ENCODE measurements at regions not wholly inside any gene's neighbourhood (a gene's known extent, or its start where the extent isn't known, plus 50 kb on each side); places are given as distances from the start of the nearest gene placed in this dataset.

GRCh38 chr1:58836408-58836807 is 52.6 kb upstream of the JUN start:
- Mint-ChIP-seq H3K27ac (no peak overlapping the region), H3K9me3 (no peaks in the 10 kb centered on the region)
- no peak for ATAC-seq (replicated peaks)

GRCh38 chr1:58837886-58838285 is 54.0 kb upstream of the JUN start:
- Mint-ChIP-seq H3K36me3 (ENCODE audit: low read depth) (no peaks in the 10 kb centered on the region), H3K4me1 (no peaks in the 10 kb centered on the region), H3K9me3 (no peaks in the 10 kb centered on the region), H3K27ac (no peak overlapping the region), H3K27me3 (no peaks in the 10 kb centered on the region), H3K4me3 (no peak overlapping the region)
- ATAC-seq (replicated peaks), result no peak

More at GRCh38 chr1:58836408-58836807, 52.6 kb upstream of the JUN start:
- no peaks in the 10 kb centered on the region for H3K4me1 Mint-ChIP-seq
- no peak overlapping the region for H3K4me3 Mint-ChIP-seq
- H3K36me3 Mint-ChIP-seq (ENCODE audit: low read depth), result no peaks in the 10 kb centered on the region
- no peaks in the 10 kb centered on the region for H3K27me3 Mint-ChIP-seq

GRCh38 chr1:58839147-58839795 is 55.4 kb upstream of the JUN start:
- H3K27ac Mint-ChIP-seq, result no peak overlapping the region
- H3K9me3 Mint-ChIP-seq, result no peaks in the 10 kb centered on the region
- no peaks in the 10 kb centered on the region for H3K4me1 Mint-ChIP-seq
- ATAC-seq (replicated peaks), result no peak
- no peak overlapping the region for H3K4me3 Mint-ChIP-seq
- H3K27me3 Mint-ChIP-seq, result no peaks in the 10 kb centered on the region
- no peaks in the 10 kb centered on the region for H3K36me3 Mint-ChIP-seq (ENCODE audit: low read depth)

GRCh38 chr1:58839846-58840835 is 56.3 kb upstream of the JUN start:
- Mint-ChIP-seq H3K27me3 (no peaks in the 10 kb centered on the region), H3K36me3 (ENCODE audit: low read depth) (no peaks in the 10 kb centered on the region), H3K9me3 (no peaks in the 10 kb centered on the region), H3K27ac (no peak overlapping the region), H3K4me3 (no peak overlapping the region), H3K4me1 (no peaks in the 10 kb centered on the region)
- ATAC-seq (replicated peaks), result no peak

GRCh38 chr1:58841455-58841854 is 57.6 kb upstream of the JUN start:
- H3K4me3 Mint-ChIP-seq, result no peak overlapping the region
- no peaks in the 10 kb centered on the region for H3K4me1 Mint-ChIP-seq
- no peaks in the 10 kb centered on the region for H3K27me3 Mint-ChIP-seq
- ATAC-seq (replicated peaks), result peak; percentile 51
- H3K36me3 Mint-ChIP-seq (ENCODE audit: low read depth), result no peaks in the 10 kb centered on the region
- H3K27ac Mint-ChIP-seq, result no peak overlapping the region
- H3K9me3 Mint-ChIP-seq, result no peaks in the 10 kb centered on the region

GRCh38 chr1:58842941-58843340 is 59.1 kb upstream of the JUN start:
- Mint-ChIP-seq H3K9me3 (no peaks in the 10 kb centered on the region), H3K36me3 (ENCODE audit: low read depth) (no peaks in the 10 kb centered on the region), H3K27ac (no peak overlapping the region), H3K27me3 (no peaks in the 10 kb centered on the region), H3K4me3 (no peak overlapping the region), H3K4me1 (no peaks in the 10 kb centered on the region)
- no peak for ATAC-seq (replicated peaks)

- H3K27me3 Mint-ChIP-seq, result no peaks in the 10 kb centered on the region
Observed at GRCh38 chr1:58844176-58844575, 60.3 kb upstream of the JUN start.

GRCh38 chr1:58845942-58846341 is 62.1 kb upstream of the JUN start:
- no peaks in the 10 kb centered on the region for H3K36me3 Mint-ChIP-seq (ENCODE audit: low read depth)
- H3K4me1 Mint-ChIP-seq, result no peaks in the 10 kb centered on the region
- no peaks in the 10 kb centered on the region for H3K27me3 Mint-ChIP-seq
- no peaks in the 10 kb centered on the region for H3K9me3 Mint-ChIP-seq
- ATAC-seq (replicated peaks), result no peak
- no peak overlapping the region for H3K27ac Mint-ChIP-seq
- no peak overlapping the region for H3K4me3 Mint-ChIP-seq

More at GRCh38 chr1:58844176-58844575, 60.3 kb upstream of the JUN start:
- H3K9me3 Mint-ChIP-seq, result no peaks in the 10 kb centered on the region
- no peak overlapping the region for H3K4me3 Mint-ChIP-seq
- H3K36me3 Mint-ChIP-seq (ENCODE audit: low read depth), result no peaks in the 10 kb centered on the region
- H3K4me1 Mint-ChIP-seq, result no peaks in the 10 kb centered on the region
- no peak for ATAC-seq (replicated peaks)
- H3K27ac Mint-ChIP-seq, result no peak overlapping the region

GRCh38 chr1:58848818-58849411 is 65.1 kb upstream of the JUN start:
- H3K27ac Mint-ChIP-seq, result no peak overlapping the region
- peaks cover 5% of the 10 kb centered on the region for H3K27me3 Mint-ChIP-seq
- H3K9me3 Mint-ChIP-seq, result no peaks in the 10 kb centered on the region
- H3K4me1 Mint-ChIP-seq, result no peaks in the 10 kb centered on the region
- no peaks in the 10 kb centered on the region for H3K36me3 Mint-ChIP-seq (ENCODE audit: low read depth)
- ATAC-seq (replicated peaks), result peak; percentile 96
- no peak overlapping the region for H3K4me3 Mint-ChIP-seq

- H3K9me3 Mint-ChIP-seq, result no peaks in the 10 kb centered on the region
- H3K4me3 Mint-ChIP-seq, result no peak overlapping the region
- ATAC-seq (replicated peaks), result no peak
- no peaks in the 10 kb centered on the region for H3K36me3 Mint-ChIP-seq (ENCODE audit: low read depth)
- no peak overlapping the region for H3K27ac Mint-ChIP-seq
- H3K27me3 Mint-ChIP-seq, result peaks cover 5% of the 10 kb centered on the region
- H3K4me1 Mint-ChIP-seq, result no peaks in the 10 kb centered on the region
Observed at GRCh38 chr1:58849551-58849950, 65.7 kb upstream of the JUN start.

- no peaks in the 10 kb centered on the region for H3K4me1 Mint-ChIP-seq
- H3K27ac Mint-ChIP-seq, result no peak overlapping the region
- no peak for ATAC-seq (replicated peaks)
- no peak overlapping the region for H3K4me3 Mint-ChIP-seq
- H3K36me3 Mint-ChIP-seq (ENCODE audit: low read depth), result no peaks in the 10 kb centered on the region
- no peaks in the 10 kb centered on the region for H3K9me3 Mint-ChIP-seq
- peaks cover 5% of the 10 kb centered on the region for H3K27me3 Mint-ChIP-seq
Observed at GRCh38 chr1:58850636-58851035, 66.8 kb upstream of the JUN start.

- H3K27me3 Mint-ChIP-seq, result peaks cover 5% of the 10 kb centered on the region
- no peak for ATAC-seq (replicated peaks)
- peaks cover 6% of the 10 kb centered on the region for H3K4me1 Mint-ChIP-seq
- no peak overlapping the region for H3K4me3 Mint-ChIP-seq
- H3K9me3 Mint-ChIP-seq, result no peaks in the 10 kb centered on the region
- no peak overlapping the region for H3K27ac Mint-ChIP-seq
- no peaks in the 10 kb centered on the region for H3K36me3 Mint-ChIP-seq (ENCODE audit: low read depth)
Observed at GRCh38 chr1:58852731-58853485, 69.1 kb upstream of the JUN start.

GRCh38 chr1:58854576-58854975 is 70.7 kb upstream of the JUN start:
- no peaks in the 10 kb centered on the region for H3K36me3 Mint-ChIP-seq (ENCODE audit: low read depth)
- peaks cover 5% of the 10 kb centered on the region for H3K27me3 Mint-ChIP-seq
- peaks cover 14% of the 10 kb centered on the region for H3K4me1 Mint-ChIP-seq
- no peak overlapping the region for H3K4me3 Mint-ChIP-seq
- H3K9me3 Mint-ChIP-seq, result no peaks in the 10 kb centered on the region
- no peak overlapping the region for H3K27ac Mint-ChIP-seq
- no peak for ATAC-seq (replicated peaks)

Data from activated T-helper 17 cell treated with anti-CD3 and anti-CD28 coated beads, Interleukin-2, amount 50 U/mL, for 72 hours (primary cell).